SW480 (cell line): ENCODE measurements at regions not wholly inside any gene's neighbourhood (a gene's known extent, or its start where the extent isn't known, plus 50 kb on each side); places are given as distances from the start of the nearest gene placed in this dataset.
"Not testable (repeated sequence)": the region's sequence is repeated elsewhere in the genome, so short reads cannot be mapped to it uniquely, and the experiment has no call there.

Experiments used
- DNase-seq: peaks from one replicate; pipeline ENCODE4 v3.0.0-alpha.2; 2016; ENCODE audit warnings: low spot score

GRCh38 chr9:81814401-81814793 is 113.8 kb upstream of the SPATA31D4 start:
- DNase-seq, result no peak

GRCh38 chr9:81814794-81815464 is 113.3 kb upstream of the SPATA31D4 start:
- DNase-seq, result peak; percentile 37

- no peak for DNase-seq
Observed at GRCh38 chr9:81815781-81816180, 112.4 kb upstream of the SPATA31D4 start.

DNA sequence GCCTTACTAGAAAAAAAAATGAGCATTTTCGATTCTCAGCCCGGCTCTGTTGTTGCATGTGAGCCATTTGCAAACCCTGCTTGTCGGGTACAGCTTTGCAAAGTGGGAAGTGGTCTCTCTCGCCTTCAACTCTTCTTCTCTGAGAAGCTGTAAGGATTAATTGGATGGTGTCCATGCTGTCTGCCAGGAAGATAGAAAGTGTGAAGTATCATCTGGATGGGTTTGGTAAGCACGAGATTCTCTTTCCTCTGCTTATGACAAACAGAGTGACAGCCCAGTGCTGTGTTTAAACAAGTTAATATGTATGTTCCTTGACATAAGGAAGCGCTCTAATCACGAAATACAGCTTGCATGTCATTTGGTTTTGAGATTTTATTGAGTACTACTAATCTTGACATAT is 109.1 kb upstream of the SPATA31D4 start:
- DNase-seq, result no peak

GRCh38 chr9:81819859-81820546 is 108.2 kb upstream of the SPATA31D4 start:
- no peak for DNase-seq

DNA sequence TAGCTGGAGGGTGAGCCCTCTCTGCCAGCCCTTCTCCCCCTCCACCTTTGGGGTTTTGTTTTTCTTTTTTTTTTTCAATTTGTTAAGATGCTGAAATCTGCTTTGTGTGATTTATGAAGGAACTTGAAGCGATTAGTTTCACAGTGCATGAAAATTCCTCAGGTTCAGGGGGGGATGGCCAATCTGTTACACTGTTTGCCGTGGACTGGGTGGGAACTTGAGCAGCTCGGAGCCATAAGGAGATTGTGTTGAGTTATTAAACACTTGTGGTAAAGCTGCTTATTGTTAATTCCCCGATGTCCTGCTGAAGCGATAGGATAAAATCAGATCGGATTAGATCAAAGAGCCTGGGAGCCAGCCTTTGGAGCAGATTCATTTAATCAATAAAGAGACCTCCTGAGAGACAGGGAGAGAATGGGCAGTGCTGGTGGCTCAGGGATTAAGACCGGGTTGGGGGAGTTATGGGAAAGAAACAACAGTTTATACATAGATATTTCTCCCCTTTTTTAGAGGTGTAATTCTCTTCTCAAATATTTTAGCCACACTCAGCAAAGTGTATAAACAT is 105.8 kb upstream of the SPATA31D4 start:
- DNase-seq, result no peak

DNA sequence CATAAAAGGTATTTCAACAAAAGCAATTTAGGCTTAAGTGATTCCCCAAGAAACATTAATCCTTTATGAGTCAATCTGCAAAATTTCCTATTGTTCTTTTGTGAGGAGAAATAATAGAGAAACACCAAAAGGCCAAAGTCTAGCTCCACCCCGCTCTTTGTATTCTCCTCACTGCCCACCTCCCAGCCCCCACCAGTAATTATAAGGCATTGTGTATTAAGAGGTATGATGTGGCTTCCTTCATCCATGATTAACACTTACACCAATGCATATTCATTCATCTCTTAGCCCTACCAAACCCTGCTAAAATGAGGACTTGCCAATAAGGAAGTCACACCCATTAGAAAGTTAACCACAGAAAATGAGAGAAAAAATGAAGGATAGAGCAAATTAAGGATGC is 105.3 kb upstream of the SPATA31D4 start:
- no peak for DNase-seq

DNA sequence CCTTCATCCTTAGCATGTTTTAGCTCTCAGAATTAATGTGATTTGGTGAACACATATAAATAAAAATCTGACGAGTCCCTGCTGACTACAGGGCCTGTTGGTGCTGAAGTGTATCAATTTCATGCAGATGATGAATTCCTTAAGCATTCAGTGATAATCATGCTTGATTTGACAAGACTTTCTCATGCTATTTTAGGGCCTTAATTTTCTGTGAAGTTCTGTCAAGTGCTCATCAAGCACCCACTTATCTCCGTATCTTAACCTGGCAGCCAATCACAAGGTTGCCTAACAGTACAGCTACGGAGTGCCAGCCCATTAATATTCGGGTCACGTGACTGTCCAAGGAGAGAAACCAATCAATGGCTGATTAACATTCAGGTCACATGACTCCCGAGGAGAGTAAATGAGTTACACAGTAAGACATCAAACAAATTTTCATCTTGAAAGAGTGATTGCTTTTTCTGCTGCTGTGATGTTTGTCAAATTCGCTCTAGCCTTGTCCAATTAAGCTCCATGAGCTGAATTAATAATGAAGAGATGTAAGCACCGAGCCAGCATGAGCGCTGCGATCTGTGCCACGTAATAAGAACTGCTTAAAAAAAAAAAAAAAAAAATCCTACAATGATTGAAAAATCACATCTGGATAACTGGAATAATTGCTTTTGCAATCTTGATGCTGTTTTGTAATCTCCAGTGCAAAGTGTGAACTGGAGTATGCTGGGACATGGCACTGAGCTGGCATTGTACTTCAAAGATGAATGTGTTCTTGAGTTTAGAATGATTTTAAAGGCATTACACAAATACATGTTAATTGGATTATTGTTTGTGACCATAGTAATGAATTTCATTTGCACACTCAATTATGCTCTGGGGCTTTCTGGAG is 104.3 kb upstream of the SPATA31D4 start:
- no peak for DNase-seq

DNA sequence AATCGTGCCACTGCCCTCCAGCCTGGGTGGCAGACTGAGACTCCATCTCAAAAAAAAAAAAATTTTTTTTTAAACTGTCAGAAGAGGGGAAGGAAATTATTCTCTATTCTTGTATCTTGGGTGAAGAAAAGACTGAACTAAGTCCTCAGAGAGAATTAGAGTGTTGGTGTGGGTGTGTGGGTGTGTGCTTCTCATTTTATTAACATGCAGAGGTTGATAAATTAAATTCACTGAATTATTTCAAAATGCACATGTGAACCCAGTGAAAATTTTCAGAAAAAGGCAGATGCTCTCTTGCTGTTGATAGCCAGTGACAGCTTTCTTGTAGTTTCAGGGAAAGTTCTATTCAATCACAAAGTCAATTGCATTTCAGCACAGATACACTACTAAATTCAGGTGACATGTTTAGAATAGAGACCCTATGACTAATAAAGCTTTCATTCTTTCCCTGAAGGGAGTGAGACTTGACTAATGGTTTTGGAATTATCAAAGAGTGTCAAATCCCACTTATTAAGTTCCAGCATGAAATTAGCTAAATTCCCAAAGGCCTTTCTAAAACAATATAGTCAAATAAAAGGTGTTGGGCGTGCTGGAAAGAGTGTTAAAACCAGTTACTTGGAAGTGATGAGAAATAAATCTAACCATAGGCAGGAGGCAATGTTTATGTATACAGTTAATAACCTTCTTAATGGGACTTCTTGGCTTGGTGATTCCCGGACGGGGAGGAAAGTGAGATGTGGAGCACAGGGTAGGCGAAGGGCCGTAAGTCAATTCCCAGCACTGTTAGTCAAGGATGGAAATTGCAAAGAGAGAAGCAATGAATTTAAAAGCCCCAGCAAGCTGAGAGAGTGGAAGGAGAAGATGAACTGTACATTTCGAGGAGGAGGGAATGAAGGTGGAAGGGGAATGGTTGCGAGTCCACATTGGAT is 103.2 kb upstream of the SPATA31D4 start:
- no peak for DNase-seq

- DNase-seq, result no peak
Observed at GRCh38 chr9:81825846-81826516, 102.2 kb upstream of the SPATA31D4 start.

GRCh38 chr9:81826517-81826906 is 101.7 kb upstream of the SPATA31D4 start:
- DNase-seq, result no peak

- DNase-seq, result no peak
Observed at GRCh38 chr9:81827616-81828296, 100.5 kb upstream of the SPATA31D4 start.

GRCh38 chr9:81829195-81829882 is 98.9 kb upstream of the SPATA31D4 start:
- no peak for DNase-seq

GRCh38 chr9:81830431-81830830 is 97.8 kb upstream of the SPATA31D4 start:
- DNase-seq, result not testable (repeated sequence)

GRCh38 chr9:81832571-81833285 is 95.5 kb upstream of the SPATA31D4 start:
- DNase-seq, result no peak

DNA sequence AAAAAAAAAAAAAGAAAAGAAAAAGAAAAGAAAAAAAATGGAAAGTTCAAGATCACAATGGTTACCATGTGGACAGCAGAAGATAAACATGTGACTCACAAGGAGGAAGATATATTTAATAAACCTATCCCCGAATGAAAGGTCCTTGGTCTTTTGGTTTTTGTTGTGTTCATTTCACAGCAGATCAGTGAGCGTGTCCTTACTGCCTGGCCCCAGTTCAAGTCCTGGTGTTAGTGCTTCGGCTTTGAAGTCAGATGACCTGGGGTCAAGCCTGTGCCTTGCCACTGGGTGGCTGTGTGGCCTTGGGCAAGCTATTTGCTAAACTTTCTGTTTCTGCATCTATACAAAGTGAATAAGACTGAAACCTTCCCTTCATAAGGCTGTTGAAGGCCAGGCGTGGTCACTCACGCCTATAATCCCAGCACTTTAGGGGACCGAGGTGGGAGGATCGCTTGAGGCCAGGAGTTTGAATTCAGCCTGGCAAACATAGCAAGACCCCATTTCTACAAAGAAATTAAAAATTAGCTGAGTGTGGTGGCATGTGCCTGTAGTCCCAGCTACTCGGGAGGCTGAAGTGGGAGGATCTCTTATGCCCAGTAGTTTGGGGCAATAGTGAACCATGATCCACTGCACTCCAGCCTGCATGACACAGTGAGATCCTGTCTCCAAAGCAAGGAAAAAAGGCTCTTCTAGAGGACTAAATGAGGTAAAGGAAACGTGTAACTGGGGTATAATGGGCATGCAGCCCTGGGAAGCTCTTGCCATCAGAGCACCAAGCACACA is 94.5 kb upstream of the SPATA31D4 start:
- DNase-seq, result no peak

- DNase-seq, result no peak
Observed at GRCh38 chr9:81841333-81841732, 86.9 kb upstream of the SPATA31D4 start.

DNA sequence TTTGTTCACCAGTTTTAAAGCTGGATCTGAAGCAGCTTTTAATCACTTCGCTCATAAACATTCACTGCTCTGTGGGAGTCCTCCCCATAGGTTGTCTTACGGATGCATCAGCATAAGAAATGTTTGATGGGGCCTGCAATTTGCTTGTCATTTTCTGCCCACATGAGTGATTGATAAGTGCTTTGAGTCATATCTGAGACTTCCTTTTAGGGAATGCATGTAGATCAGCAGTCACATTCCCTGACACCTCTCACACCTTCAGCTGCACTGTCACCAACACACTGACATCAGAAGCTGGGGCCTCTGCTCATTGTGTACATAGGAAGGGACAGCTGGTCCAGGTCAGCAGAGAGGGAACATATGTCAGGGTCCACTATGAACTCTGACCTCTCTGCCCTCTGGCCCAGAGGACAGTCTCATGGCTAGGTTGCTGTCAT is 84.1 kb upstream of the SPATA31D4 start:
- DNase-seq, result no peak
